NCI-H526 (cell line): ENCODE measurements at regions not wholly inside any gene's neighbourhood (a gene's known extent, or its start where the extent isn't known, plus 50 kb on each side); places are given as distances from the start of the nearest gene placed in this dataset.
"Not testable (repeated sequence)": the region's sequence is repeated elsewhere in the genome, so short reads cannot be mapped to it uniquely, and the experiment has no call there.

Source experiments
- DNase-seq, 2 experiments: peaks; one replicate each; lab custom pipeline; 2025; lab: John Stamatoyannopoulos, UW

DNA sequence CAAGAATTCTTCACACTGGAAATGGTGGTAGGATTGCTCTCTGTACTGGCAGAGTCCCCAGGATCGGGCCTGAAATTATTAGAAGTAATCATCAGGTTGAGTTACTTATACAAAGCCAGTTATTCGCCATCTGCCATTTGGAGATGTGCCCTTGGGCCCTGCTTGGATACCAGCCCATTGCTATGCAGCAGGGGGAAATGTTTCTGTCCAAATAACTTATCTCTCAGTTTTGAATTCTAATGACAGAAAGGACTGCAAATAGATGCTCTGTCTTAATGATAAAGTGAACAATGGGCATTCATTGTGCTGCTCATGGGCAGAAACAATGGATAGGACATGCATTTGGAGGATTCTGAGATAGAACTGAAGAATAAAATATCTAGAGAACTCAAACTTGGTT, 139.1 kb upstream of the PELI2 start:
- no peak for DNase-seq

DNA sequence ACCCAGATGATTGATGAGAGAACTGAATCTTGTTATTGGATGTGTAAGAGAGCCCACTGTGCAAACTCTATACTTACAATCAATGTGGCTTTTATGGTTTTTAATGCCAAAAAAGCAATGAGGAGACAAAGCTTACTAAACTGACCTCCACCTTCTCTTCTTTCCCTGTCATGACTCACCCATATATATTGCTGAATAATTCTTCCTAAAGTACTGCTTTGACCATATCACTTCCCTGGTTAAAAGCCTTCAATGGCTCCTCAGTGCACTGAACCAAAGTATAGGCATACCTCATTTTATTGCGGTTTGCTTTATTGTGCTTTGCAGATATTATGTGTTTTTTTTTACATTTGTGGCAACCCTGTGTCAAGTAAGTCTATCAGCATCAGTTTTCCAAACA, 138.4 kb upstream of the PELI2 start:
- DNase-seq: no peak

- no peak for DNase-seq
Observed at GRCh38 chr14:55980970-55981369, 137.2 kb upstream of the PELI2 start.

DNA sequence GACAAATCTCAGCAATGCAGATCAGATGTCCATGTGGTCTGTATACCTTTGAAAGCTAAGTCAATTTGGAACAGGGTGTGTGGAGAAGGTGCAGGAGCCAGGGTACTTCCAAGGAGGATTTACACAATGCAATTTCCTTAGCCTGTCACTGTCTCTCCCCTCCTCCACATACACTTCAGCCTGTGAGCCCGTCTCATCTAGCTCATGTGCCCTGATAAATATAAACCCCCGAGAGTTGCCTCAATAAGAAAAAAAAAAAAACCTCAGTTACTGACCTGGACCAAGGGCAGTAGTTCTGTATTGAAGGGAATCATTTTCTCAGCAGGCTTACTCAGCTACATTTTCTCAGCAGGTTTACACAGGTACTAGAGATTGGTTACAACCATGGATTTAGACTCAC, 132.1 kb upstream of the PELI2 start:
- DNase-seq: no peak

DNA sequence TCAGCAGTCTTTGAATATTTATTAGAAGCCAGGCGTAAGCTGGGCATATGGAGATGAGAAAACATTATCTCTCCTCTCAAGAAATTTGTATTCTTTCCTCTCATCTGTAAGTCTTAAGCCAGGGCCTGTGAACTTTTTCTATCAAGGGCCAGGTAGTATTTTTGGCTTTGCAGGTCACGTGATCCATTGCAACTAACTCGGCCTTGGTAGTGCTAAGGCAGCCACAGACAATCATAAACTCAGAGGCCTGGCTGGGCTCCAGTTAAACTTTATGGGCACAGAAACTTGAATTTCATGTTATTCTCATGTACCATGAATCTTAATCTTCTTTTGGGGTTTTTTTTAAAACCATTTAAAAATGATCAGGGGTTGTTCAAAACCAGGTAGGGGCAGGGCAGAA, 117.4 kb upstream of the PELI2 start:
- no peak for DNase-seq

DNA sequence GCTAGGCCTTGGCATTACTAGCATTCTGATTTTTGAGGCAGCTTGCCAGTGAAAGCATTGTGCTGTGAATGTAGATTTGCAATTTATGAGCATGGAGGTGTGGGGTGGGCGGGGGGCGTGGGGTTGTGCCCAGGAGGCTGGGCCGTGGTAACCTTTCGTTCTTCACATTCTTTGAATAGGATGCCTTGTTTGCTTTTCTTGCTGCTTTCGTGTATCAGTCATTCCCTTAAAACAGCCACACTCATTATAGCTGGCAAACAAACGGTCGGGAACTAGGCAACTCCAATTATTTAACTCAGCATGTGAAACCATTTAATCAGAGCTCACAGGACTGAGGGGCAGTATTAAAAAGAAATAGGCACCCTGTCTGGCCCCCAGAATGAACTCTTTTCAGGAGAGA, 115.9 kb upstream of the PELI2 start:
- DNase-seq: peak; percentile 68 to 81

DNA sequence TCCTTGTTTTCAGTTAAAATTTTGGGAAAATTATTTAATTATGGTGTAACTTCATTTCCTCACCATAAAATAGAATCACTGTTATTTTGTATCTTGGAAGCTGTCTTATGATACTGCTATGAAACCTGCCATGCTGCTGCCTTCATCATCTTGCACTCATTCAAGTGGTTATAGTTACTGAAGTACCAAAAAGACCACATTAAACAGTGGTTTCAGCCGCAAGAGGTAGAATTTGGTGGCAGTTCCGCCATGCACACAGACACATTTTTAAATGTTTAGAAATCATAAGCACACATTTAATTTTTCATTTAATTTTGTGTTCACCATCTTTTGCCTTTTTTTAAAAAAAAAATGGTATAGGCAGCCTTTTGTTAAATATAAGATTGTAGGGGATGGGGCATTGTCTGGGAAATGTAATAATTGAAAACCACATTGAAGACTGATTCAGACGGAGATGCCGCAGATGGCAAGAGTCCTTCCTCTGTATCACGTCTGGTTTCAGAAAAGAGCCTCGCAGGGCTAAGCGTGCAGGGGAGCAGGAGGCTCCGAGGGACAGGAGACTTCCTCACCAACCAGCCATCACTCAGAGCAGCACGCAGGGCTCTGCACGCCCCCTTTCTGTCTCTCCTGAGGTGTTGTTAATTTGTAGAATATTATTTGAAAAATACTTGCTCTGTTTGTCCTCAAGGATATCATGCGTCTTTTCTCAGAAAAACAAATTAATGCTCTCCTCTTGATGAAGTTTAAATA, 115.2 kb upstream of the PELI2 start:
- DNase-seq: peak; percentile 49 to 78

- DNase-seq: peak; percentile 68 to 80
Observed at GRCh38 chr14:56004323-56004722, 113.9 kb upstream of the PELI2 start.

- peak; percentile 5 to 43 for DNase-seq
Observed at GRCh38 chr14:56004786-56005185, 113.4 kb upstream of the PELI2 start.

- peak; percentile 69 to 70 for DNase-seq
Observed at GRCh38 chr14:56005191-56006053, 112.8 kb upstream of the PELI2 start.

DNA sequence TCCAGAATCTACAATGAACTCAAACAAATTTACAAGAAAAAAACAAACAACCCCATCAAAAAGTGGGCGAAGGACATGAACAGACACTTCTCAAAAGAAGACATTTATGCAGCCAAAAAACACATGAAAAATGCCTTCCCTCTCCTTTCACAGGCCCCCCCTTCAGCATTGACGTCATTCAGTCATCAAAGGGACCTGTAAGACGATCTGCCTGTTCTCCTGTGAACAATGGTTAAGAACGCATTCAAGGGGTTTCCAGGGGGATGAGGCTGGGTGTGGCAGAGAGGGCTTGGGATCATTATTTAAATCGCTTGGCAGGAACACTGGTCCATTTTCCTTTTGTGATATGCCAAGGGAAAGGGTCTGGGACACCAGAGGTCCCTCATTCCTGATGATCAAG, 110.7 kb upstream of the PELI2 start:
- peak in 1 of 2 experiments; percentile 25 for DNase-seq

DNA sequence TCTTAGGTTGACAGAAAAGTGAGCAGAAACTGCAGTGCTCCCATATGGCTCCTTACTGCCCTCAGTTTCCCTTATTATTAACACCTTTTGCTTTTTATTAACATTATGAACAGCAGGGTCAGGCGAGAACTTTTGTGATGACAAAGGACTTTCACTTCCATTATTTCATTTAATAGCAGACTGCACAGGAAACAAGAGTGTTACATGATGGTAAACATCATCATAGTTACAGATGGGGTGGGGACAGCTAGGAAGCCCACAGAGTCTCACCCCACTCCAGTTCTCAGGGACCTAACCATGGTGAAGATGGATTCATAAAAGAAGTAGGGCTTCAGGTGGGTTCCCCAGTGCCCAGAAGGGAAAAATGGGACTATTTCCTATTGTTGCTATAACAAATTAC, 110.1 kb upstream of the PELI2 start:
- DNase-seq: no peak

- DNase-seq: not testable (repeated sequence)
Observed at GRCh38 chr14:56008661-56009060, 109.5 kb upstream of the PELI2 start.

DNA sequence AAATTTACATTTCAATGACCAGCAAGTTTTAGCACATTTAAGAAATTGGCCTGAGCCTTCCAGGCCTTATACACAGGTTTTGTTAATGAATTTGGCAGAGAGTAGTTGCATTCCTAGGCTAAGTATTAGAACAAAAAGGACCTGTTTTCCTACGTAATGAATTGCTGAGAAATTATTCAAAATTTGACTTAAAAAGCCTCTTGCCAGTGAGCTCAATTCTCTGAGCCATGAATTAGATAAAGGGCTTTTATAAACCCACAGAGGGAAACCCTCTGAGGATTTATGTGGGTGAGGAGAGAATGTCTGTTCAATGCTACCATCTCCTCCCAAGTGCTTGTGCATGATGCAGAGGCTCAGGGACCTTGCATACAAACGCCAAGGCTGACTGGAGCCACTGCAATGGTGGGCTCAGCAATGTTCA, 94.5 kb upstream of the PELI2 start:
- no peak for DNase-seq

DNA sequence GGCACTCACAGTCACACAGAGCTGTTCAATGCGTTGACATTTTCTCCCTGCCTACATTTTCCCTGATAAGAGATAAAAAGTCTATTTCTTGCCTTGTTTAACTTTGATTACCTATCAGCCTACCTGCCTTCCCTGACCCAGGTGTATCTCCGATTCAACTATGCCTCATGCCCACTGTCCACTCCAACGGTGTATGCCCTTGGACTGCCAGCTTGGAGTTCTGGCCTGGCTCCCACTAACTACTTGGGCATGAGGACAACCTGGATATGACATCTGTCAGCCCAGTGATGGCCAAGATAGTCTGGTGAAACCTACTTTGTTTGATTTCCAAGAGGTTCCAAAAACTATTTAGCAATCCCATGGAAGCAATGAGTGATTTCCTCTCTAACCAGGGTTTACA, 93.0 kb upstream of the PELI2 start:
- no peak for DNase-seq

DNA sequence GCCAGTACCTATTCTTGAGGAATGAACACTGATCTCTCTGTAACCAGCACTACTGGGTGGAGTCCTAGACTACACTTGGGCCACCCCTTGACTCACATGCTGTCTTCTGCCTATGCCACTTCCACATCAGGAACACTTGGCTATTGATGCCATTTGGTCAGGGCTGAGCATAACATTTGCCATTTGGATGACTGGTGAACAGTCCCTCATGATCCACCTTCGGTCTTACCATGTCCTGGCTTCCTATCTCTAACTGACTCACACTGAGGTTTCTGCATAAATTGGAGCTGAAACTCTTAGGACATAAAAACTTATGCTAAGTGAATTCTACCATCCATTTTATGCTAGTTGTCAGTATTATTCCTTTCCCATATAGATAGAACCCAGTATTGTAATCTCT, 91.7 kb upstream of the PELI2 start:
- DNase-seq: no peak

GRCh38 chr14:56027421-56027820, 90.8 kb upstream of the PELI2 start:
- DNase-seq: no peak

DNA sequence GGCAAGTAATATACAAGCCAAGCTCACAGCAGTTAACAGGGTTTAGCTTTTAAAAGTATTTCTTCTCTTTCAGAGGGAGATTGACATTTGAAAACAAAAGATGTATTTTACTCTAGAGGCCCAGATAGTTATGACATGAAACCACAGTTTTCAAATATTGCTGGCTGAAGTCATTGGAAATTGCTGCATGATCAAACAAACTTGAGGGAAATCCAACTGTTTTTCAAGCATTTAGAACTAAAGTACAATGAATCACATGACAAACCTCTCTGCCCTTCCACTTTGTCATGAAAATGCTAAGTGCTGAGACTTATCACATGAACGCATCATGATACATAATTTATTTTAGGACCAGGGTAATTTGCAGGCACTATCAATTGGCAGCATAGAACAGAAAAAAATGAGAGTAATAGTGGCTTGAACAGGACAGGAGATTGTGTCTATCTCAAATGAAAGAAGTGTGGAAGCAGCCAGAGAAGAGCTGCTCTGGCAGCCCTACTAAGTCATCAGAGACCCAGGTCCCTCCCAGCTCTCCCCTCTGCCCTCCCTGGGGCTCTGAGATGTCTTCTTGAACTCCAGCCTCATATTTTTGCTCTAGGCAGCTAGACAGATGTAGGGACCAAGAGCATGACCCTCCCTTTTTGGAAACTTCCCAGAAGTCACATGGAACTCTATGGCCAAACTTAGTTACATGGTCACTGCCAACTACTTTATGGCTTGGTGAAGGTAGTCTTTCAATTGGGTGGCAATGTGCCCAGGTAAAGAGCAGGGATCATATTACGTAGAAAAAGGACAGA, 90.1 kb upstream of the PELI2 start:
- DNase-seq: no peak

DNA sequence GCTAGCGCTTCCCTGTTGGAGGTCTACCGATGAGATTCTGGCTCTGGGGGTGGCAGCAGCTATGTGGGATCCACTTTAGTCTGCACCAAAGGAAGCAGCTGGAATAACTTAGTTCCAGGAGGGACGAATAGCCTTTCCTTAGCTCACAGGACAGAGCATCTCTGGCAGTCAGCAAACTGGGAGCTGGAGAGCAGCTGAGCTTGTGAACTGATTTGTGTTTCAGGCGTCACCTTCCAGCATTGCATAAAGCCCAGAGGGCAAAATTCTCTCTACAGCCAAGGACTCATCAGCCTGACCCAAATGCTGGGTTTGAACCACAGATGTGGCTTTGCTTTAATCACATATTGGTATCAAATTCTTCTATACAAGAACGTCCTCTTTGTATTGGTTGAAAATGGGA, 81.9 kb upstream of the PELI2 start:
- DNase-seq: no peak

DNA sequence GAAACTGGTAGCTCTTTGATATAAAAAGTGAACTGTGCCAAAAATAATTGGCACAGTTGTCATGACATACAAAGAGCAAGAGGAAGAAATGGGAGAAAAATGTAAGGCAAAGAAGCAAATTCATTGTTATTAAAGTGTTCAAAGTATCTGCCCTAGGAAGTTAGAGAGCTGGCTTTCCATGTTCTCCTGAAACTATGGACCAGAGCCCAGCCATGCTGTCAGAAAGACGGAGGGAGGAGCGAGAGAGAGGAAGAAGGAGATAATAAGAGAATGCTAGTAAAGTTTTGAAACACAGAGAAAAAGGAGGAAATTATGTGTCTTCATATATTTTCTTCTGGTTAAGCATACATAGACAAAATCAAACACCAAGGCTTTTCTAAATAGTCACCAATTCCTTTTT, 78.1 kb upstream of the PELI2 start:
- no peak for DNase-seq

DNA sequence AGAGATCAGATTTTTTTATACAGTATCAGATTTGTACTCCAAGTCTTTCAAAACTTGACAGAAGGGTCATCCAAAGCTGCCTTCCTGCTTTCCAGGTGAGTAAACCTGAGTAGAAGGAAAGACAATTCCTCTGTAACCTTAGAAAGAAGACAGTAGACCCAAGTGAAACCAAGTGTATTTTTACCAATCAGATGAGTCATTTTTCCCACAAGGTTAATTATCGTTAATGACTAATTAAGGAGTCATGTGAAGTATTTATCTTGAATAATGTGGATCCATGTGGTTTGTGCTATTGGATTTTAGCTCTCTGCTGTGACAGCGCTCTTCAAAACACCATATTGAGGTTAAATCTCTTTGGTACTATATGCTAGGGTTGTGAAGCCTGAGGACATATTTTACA, 74.0 kb upstream of the PELI2 start:
- no peak for DNase-seq

GRCh38 chr14:56046546-56046945, 71.7 kb upstream of the PELI2 start:
- DNase-seq: no peak

GRCh38 chr14:56046996-56047395, 71.2 kb upstream of the PELI2 start:
- no peak for DNase-seq
